ENCODE measurements at regions not wholly inside any gene's neighbourhood (a gene's known extent, or its start where the extent isn't known, plus 50 kb on each side); places are given as distances from the start of the nearest gene placed in this dataset.

DNA sequence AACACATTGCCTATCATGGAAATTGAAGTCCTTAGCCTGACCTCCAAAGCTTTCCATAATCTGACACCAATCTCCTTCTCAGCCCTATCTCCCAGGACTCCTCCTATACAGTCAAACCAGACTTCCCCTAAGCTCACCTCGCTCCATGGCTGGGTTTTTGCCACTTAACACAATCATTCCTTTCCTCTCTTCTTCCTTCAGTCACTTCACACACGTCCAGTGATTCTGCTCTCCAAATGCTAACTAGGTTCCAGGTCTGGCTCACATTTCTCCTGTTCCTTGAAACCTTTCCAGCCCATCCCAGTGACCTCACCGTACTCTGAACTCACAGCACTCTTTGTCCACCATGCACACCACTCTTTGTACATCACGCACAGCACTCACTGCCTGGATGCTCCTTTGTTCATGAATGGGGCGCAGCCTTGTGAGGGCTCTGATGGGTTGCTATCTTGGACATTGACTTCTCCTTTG lies 98.4 kb downstream of the GLUL start:
- DNase-seq (ENCODE audit: low read depth), result no peak

DNA sequence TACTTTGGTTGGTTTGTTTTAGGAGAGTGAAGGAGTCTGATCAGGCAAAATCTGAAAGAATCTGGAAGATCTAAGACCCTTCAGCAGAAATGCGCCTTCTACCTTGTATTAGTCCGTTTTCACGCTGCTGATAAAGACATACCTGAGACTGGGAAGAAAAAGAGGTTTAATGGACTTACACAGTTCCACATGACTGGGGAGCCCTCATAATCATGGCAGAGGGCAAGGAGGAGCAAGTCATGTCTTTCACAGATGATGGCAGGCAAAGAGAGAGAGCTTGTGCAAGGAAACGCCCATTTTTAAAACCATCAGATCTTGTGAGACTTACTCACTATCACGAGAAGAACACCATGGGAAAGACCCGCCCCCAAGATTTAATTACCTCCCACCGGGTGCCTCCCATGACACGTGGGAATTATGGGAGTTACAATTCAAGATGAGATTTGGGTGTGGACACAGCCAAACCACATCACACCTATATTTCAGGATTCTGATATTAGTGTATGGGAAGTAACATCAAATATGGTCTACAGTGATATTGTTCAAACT lies 99.3 kb downstream of the GLUL start:
- DNase-seq (ENCODE audit: low read depth), result no peak

DNA sequence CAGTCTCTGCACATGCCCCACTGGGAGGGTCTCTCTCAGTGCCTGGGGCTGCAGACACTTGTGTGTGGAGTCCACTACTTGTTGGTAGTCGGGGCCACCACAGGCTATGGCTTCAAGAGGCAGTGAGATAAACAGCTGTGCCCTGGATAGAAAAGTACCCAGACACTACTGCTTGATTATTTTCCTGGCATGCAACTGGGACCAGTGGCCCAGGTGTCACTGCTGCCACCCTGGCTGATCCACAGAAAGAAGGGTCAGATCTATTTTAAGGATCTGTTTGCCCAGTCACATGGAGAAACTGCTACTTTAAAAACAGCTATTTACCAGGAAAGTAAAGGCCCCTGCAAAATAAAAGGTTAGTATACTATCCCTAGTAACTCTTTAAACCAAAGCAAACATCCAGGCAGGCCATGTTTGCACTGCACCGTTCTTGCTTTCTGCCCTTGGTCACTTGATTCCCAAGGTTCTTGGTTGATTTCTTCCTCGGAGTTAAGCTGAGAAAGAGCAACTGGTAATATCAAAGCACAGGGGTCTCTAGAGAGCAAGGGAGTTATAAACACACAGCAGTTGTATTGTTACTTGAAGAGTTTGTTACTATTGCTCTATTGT lies 99.9 kb downstream of the GLUL start:
- DNase-seq (ENCODE audit: low read depth), result no peak

DNA sequence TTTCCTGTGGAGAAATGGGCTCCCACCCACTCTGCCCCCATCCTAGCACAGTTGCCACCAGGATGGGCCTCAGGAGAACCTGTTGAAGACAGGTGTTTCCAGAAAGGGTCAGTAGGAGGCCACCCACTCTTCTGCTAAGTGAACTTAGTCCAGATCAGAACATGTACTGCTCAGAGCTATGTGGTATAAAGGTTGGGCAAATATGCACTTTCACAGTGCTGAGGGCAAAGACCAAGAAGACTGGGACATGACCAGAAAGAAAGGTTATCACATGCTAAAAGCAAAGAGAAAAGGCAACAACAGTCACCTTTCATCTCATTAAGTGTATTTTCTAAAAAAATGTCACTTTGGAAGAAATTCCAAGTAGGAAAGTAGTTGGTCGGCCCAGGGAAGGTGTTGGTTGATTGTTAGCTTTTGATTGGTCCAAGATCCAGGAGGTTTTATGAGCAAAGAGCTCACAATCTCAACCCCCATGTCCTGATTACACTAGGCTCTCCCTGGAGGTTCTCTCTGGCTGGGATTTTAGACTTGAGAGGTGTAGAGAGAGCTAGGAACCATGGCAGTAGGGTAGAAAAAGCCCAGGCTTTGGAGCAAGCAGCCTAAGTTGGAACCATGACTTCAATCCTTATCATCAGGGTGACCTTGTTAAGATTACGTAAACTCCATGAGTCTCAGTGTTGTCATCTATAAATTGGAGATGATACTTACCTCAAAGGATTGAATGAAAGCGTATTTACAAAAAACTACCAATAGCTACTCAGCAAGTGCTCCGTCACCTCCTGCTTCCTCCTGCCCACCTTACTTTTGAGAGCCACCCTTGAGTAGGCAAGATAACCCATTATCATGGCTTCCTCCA lies 102.6 kb downstream of the GLUL start:
- DNase-seq (ENCODE audit: low read depth), result no peak

DNA sequence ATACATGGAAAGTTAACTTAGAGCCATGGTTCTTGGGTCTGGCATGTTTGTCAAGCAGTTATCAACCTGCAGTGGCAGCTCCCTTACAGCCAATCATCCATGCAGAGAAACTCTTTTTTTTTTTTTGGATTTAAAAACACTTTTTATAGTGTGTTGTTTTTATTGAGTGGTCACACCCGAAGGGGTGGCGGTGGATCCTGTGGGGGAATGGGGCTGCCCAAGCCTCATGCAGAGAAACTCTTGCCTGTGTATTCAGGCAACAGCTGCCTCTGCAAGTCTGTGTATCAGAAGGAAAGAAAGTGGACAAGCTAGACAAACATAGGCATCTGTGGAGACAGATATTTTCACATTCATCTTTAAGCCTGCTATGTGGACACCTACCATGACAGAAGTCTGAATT lies 104.8 kb downstream of the GLUL start:
- DNase-seq (ENCODE audit: low read depth), result no peak

DNA sequence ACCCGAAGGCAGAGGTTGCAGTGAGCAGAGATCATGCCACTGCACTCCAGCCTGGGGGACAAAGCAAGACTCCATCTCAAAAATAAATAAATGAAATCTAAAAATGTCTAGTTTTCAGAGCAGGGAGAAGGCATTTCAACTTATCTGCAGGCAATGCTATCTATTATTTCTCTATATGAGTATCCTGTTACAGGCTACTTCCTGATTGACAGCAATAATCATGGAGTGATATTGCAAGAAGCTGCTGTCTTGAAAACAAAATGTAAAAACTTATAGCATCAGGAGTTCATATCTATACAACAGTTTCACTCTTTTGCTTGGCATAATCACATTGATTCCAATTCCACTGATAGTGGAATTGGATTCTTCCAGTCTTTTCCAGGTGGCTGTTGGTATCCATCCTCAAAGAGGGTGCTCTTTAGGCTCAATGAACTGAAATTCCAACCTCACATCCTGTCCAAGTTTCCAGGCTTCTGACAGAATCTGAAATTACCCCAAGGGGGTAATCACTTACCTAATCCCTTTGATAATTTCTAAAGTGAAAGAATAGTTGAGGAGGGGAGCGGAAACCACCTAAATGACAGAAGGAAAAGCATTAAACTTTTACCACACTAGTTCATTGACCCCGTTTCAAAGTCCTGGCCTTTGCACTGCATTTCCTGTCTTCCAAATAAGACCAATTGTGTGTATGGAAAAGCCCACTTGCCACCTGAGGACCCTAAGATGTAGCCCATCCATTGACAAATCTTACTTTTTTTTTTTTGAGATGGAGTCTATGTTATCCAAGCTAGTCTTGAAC lies 107.6 kb downstream of the GLUL start:
- DNase-seq (ENCODE audit: low read depth), result no peak

DNA sequence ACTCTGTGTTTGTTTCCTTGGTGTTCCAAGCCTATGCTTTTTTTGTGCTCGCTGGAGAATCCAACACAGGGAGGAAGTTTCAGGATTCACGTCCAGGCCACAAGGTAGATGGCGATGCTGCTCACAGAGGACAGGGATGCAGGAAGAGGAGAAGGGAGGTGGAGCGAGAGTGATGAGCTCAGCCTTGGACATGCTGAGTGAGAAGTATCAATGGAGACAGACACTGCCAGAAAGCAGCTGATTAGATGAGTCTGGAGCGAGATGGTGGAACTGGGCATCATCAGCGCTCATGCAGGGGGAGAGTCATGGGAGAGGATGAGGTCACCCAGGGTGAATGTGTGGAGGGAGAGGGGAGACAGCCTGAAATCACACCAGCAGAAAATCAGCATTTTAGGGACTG lies 110.0 kb downstream of the GLUL start:
- no peak for DNase-seq (ENCODE audit: low read depth)

DNA sequence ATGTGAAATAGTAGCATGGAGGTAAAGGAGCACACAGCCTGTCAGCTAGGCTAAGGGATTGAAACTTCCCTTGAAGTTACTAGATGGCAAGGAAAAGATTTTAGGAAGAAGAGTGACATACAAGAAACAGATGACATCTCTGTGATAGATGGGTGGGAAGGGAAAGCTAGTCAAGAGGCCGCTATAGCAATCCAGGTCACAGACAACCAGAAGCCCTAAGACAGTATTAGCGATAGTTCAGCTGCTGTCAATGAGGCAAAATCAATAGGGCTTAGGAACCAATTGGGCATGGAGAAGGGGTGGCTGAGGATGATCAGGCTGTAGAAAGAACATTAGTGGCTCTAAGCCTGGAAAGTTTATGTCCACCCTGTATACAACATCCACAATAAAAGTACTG lies 111.1 kb downstream of the GLUL start:
- no peak for DNase-seq (ENCODE audit: low read depth)

DNA sequence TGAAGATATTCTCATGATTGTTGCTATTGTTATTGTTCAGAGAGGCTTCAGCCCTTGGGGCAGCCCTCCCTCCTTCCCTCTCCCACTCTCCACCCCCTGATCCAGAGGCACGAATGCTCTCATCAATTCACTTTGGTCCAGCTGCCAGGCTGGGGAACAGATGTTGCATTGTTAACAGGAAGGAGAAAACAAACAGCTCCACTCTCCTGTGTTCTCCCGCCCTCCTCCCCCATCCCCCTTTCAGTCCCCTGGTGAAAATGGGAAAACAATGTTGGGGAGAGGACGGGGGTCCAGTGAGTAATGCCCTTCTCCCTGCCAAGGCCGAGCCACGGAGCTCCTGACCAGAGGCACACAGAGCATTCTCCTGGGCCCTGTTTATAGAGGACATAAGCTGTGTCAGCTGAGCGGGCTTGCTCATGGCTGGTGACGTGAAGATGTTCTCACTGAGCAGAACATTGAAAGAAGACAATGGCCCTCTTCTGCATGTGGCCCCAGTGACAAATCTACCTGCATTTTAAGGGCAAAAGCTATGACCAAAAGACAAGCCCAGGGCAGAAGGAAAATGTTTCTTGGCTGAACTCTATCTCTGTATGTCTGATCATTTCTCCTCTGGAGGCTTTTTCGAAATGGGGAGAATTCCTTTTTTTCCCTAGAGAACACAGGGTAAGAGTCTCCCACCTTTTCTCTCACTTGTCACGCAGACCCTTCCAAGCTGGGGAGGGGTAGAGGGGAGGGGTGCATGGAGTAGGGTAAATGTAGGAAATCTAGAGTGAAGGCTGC lies 111.7 kb downstream of the GLUL start:
- DNase-seq (ENCODE audit: low read depth), result no peak

DNA sequence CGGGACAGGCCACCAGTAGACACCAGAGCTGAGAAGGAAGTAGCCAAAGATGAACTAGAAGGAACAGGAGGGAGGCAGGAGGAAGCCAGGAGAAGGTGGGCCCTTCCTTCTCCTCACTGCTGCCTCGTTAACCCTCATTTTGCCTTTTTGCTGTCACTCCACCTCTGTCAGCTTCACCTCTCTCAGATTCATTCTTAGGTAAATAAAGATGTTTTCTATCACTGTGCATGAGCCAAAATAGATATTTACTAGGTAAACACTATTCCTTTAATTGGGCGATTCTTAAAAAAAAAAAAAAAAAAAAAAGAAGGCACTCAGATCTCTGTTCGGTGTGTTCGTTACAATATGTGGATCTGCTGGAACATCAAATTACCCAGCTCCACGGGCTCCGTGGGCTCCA lies 112.3 kb downstream of the GLUL start:
- no peak for DNase-seq (ENCODE audit: low read depth)

DNA sequence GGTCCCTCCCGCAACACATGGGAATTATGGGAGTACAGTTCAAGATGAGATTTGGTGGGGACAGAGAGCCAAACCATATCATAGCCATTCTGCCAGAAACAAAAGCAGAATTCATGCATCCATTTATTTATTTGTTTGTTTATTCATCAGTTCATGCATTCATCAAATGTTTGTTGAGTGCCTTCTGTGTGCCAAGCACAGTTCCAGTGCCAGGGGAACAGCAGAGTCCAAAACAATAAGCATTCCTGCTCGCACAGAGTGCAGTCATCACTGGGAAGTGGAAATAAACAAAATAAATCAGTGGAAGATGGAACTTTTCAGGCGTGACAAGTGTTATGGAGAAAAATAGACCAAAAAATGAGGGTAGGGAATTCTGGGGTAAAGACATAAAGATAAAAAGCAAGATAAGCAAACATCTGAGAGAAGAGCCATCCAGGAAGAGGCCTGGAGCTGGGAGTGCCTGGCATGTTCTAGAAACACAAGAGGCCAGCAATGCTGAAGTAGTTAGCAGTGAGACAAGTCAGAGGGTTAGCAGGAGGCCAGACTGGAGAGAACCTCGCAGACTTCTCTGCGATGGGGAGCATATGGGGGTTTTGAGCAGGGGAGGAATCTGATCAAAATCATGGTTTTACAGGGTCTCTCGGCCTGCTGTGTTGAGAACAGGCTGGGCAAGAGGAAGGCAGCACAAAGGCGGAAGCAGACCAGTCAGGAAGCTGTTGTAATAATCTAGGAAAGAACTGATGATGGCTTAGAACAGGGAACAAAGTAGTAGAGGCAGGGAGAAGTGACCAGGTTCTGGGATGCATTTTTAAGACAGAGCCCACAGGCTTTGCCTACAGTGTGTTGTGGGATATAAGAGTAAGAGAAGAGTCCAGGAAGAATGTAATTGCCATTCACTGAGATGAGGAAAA lies 113.2 kb downstream of the GLUL start:
- no peak for DNase-seq (ENCODE audit: low read depth)

DNA sequence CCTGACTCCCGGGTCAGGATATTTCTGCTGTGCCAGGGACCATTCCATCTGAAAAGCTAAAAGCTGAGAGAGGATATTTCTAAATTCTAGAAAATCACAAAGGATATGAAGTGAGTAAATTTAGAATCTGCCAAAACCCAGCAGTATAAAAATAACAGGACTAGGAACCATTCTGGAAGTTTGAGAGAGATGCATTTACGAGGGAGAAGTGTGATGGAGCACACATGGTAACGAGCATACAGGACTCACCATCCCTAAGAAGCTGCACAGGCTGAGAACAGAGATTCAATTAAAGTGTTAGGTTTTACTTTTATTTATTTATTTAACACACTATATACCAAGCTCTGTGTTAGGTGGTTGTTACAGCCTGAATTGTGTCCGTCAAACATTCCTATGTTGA lies 116.3 kb downstream of the GLUL start:
- DNase-seq (ENCODE audit: low read depth), result no peak

DNA sequence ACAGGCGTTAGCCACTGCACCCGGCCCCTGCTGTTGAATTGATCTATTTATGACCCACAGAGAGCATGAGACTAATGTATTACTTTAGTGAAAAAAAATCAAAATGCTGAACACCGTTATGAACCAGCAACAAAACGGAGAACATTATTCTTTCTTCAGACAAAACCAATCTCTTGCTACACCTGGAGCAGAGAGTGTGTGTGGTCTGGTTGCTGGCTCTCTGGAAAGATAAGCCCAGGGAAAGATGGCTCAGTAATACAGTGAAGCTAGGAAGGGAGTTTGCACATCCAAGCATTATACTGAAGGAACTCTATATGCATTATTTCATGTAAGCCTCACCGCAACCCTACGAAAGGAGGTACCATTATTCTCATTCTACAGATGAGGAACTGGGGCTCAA lies 117.0 kb downstream of the GLUL start:
- no peak for DNase-seq (ENCODE audit: low read depth)

DNA sequence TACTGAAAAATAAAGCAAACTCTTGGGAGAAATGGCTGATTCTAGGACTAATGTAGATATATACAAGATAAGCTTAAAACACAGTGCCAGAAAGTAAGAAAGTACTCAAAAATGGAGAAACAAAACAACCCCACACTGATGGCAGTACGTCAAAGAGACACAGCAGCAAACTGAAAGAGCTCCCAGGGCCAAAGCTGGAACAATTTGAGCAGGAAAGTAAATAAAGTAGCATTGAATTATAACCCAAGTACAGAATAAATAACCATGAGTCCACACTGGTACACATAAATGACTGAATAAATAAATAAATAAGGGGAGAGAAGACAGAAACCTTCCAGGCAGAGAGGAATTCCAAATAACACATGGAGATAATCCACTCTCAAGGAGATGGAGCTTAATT lies 120.9 kb downstream of the GLUL start:
- DNase-seq (ENCODE audit: low read depth), result no peak

DNA sequence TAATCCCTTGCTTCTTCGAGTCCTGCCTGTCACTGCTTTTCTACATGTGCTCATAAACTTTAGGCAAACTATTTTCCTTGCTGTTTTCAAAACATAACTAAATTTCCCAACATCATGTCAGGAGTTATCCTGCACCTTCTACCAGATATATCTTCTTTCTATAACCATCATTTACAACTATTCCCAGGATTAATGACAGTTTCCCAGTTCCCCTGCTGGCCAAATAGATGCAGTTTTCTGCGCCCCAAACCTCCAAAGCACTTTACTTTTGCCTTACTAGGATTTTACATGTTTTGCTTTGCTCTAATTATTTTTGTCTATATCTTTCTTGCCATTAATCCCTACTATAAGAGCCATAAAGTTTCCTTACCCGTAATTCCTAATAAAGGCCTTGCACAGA lies 122.5 kb downstream of the GLUL start:
- no peak for DNase-seq (ENCODE audit: low read depth)

DNA sequence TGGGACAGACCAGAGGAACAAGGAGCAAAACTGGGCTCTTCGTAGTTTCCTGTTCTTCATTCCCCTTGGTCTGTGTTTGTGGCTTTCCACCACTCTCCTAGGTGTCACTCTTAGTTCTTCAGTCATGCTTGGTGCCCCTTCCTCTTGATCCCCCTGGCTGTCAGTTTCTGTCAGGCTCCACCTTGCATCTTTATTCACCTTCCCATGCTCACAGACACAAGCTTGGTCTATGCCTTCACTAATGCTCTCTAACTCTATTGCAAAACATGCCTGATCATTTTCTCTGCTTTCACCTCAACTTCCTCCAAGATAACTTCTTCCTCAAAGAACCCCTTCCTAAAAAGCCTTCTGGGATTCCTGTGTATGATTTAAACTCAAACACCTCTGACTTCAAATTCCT lies 122.9 kb downstream of the GLUL start:
- DNase-seq (ENCODE audit: low read depth), result no peak

DNA sequence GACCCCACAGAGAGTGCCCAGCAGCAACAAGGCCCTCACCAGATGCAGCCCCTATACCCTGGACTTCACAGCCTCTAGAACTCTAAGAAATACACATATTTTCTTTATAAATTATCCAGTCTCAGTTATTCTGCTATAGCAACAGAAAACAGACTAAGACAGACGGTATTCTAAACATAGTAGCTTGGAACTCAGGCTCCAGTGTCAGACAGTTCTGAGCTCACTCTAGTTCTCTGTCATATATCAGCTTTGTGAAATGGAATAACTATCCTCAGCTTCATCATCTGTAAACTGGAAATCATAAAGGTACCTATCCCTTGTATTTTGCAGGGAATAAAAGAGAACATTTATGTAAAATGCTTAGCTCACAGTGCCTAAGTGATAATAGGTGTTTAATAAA lies 127.4 kb downstream of the GLUL start:
- DNase-seq (ENCODE audit: low read depth), result no peak

DNA sequence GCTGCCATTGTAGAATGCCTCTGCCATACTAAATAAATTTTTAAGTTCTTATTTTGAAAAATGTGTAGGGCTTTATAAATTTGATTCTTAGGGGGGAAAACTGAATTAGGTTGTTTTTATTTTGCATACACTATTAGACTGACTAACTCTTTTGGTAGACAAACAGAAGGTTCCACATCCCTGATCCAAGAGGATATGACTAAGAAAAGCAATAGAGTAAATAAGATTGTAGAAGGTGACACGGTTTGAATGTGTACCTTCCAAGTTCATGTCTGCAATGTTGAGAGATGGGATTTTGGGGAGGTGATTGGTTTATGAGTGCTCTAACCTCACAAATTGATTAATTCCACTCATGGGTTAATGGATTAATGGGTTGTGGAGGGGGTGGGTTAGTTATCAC lies 127.9 kb downstream of the GLUL start:
- DNase-seq (ENCODE audit: low read depth), result no peak

DNA sequence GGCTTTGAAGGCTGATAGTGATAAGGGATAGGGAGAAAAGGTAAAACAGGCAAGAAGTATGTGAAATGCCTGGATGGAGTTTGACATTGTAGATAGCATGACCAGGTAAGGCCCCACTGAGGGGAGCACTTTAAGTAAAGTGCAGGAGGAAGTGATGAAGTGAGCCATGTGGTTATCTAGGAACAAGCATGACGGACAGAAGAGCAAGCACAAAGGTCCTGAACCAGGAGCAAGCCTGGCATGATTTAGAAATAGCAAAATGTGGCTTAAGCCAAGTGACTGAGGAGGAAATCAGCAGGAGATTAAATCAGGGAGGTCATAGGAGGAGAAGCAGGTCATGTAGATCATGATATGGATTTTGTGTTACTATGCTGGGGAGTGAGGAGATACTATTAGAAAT lies 129.2 kb downstream of the GLUL start:
- DNase-seq (ENCODE audit: low read depth), result no peak

DNA sequence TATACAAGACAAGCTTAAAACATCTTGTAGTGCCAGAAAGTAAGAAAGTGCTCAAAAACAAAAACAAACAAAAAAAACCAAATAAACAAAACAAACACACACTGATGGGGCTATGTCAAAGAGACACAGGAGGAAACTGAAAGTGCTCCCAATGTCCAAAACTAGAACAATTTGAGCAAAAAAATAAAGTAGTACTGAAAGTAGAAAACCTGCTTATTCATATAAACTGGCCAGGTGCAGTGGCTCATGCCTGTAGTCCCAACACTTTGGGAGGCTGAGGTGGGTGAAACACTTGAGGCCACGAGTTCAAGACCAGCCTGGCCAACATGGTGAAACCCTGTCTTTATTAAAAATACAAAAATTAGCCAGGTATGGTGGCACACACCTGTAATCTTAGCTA lies 129.9 kb downstream of the GLUL start:
- DNase-seq (ENCODE audit: low read depth), result no peak

DNA sequence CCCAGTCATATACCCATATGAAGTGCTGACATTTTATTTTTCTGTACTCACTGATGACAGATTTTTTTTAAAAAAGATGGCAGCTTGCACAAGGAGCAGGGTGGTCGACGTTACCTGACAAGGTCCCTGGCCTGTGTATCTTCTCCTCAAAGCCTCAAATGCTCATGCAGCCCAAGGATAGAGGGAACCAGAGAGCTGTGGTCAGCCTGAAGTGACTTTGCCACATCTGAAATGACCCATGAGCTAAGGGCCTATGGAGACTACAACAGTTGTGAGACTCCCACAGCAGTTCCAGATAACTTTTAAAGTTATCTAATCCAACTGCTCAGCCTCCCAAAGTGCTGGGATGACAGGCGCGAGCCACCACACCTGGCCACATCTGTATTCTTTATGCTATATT lies 131.1 kb downstream of the GLUL start:
- DNase-seq (ENCODE audit: low read depth), result no peak

All from activated T-cell treated with anti-CD3 and anti-CD28 coated beads for 48 hours (primary cell).